Activated CD8-positive, alpha-beta memory T cell treated with anti-CD3 and anti-CD28 coated beads, Interleukin-2, amount 50 U/mL, for 24 hours (primary cell): ENCODE measurements at regions not wholly inside any gene's neighbourhood (a gene's known extent, or its start where the extent isn't known, plus 50 kb on each side); places are given as distances from the start of the nearest gene placed in this dataset.
"Not testable (repeated sequence)": the region's sequence is repeated elsewhere in the genome, so short reads cannot be mapped to it uniquely, and the experiment has no call there.

Experiments
- DNase-seq: peaks from one replicate; pipeline ENCODE4 v3.0.0-alpha.2; 2020; ENCODE audit errors: extremely low read depth

DNA sequence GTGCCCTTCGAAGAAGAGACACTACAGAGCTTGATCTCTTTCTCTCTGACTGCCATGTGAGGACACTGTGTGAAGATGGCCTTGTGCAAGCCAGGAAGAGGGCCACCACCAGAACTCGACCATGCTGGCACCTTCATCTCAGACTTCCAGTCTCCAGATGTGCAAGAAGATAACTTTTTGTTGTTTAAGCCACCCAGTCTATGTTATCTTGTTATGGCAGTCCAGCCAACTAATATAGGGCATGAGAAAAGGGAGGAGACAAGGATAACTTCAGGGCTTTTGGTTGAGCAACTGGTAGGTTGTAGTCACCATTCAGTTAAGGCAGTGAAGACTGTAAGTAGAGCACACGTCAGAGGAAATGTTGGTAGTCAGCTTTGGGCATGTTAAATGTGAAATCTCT lies 515.5 kb downstream of the CSNK1G3 start:
- DNase-seq: no peak

DNA sequence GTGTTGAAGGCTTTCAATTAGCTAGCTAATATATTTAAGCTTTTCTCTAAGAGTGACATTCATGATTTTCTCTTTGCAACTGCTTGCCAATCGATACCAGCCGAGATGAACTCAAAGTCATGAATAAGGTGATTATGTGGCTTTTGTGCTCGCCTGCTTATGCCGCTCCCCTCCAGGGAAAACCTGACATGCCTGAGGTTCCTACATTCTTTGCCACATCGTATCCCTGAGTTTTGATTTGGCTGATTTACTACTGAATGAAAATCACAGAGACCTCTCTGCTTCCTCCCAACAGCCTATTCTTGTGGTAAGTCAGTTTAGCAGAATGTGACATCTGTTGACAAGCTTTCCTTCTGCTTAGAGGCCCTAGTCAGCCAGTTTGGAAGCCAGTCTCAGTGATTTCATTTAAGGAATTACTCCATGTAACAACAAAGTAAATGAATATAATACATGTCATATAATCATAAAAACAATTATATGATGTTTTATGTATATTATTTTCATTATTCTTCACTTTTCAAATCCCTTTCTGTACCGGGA lies 513.4 kb downstream of the CSNK1G3 start:
- DNase-seq: no peak

DNA sequence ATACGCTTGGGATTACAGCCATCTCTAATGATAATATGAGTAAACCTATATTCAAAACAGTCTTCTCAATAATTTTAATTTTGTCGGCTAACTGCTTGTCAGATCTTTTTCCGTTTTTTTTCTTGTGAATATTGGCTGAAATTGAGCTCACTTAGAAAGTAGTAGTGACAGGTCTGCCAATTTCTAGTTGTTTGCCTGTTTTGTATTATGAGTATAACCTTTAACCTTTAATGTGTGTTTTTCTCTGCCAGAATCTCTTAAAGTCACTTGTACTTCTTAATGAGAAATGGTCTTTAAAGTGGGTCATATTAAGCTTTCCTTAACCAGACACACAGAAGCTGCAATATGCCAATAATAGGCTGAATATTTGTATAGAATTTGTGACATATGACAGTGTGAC lies 511.0 kb downstream of the CSNK1G3 start:
- no peak for DNase-seq

DNA sequence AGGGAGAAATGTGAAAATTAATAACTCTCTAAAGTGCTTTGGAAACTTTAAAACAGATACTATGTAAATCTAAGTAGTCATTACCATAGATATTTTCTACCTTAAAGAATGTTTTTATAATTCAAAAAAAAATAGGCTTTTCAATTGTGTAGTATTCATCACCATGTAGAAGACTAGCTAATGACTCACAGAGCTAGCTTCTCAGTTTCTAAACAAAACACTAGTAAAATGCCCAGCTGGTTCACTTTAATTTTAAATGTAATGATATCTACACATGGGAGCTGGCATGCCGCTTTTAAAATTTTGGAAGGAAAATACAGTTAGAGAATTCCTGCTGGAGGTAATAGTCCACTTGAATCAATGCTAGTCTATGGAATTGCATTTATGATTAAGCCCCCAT lies 509.8 kb downstream of the CSNK1G3 start:
- no peak for DNase-seq

DNA sequence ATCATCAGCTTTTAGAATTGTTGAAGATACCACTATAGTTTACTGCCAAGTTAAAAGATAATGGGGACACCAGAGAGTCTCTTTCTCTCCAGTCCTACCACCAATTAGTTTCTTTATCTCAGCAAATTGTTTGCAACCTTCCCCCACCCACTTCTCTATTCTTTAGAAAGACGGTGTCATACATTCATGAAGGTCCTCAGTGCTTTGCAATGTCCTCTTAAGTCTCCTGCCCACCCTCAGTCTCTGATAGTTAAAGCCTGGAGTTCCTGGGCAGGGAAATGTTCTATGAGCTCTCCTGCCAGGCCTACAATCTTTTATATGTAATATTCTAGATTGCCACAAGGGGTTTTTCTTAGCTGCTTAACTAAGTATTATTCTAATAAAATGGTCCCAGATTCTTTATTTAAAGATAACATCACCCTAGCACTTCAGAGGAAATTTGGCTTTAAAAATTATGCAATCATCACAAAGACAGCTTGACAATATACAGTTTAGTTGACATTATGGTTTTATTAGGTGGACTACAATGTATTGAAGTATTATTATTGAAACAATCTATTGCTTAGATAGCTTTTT lies 509.2 kb downstream of the CSNK1G3 start:
- no peak for DNase-seq

DNA sequence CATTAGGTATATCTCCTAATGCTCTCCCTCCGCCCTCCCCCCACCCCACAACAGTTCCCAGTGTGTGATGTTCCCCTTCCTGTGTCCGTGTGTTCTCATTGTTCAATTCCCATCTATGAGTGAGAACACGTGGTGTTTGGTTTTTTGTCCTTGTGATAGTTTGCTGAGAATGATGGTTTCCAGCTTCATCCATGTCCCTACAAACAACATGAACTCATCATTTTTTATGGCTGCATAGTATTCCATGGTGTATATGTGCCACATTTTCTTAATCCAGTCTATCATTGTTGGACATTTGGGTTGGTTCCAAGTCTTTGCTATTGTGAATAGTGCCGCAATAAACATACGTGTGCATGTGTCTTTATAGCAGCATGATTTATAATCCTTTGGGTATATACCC lies 505.3 kb downstream of the CSNK1G3 start:
- DNase-seq: not testable (repeated sequence)

DNA sequence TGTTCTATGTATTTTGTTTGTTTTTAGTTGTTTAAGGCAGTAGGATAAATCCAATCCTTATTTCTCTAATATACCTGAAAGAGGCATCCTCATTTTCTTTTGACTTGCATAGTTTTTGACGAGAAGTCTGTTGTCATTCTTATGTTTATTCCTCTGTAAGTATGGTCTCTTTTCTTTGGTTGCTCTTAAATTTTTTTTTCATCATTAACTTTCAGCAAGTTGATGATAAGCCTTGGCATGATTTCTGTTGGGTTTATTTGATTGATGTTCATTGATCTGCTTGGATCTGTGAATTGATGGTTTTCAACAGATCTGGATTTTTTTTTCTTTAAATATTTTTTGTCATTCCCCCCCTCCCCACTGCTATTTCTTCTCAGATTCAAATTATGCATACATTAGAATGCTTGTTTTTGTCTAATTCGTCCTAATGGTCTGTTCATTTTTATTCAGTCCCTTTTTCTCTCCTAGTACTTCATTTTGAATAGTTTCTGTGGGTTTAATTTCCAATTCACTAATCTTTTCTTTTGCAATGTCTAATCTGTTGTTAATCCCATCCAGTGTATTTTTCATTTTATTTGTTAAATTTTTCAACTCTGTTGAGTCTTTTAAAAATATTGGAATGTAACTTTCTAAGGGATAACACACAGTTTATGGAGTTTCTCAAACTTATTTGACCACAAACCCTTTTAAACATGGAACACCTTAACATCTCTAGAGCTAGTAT lies 495.9 kb downstream of the CSNK1G3 start:
- no peak for DNase-seq

DNA sequence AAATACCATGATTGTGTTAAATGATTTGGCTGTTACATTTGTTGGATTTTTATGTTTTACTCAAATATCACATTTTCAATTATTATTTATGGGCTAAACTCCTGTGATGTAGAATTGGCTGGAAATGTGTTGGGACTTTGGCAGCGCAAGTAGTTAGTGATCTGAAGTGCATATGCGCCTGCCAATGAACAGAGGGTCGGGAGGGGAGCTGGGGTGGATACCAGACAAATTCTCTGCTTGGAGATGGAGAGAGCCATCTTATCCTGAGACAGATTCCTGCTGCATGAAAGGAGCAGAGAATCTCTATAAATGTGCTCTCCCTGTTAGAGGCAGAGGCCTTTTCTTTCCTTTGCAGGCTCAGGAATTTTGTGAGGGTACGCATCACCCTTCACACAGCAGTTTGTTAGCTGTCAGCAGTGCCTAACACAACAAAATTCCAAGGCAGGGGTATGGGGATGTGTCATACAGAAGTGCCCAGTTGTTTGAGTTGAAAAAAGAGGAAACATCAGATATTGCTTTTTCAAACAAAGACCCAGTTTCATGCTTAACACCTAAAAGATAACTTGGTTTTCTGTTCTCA lies 489.1 kb downstream of the CSNK1G3 start:
- no peak for DNase-seq

GRCh38 chr5:124000538-124000937 lies 488.6 kb downstream of the CSNK1G3 start:
- DNase-seq: no peak

DNA sequence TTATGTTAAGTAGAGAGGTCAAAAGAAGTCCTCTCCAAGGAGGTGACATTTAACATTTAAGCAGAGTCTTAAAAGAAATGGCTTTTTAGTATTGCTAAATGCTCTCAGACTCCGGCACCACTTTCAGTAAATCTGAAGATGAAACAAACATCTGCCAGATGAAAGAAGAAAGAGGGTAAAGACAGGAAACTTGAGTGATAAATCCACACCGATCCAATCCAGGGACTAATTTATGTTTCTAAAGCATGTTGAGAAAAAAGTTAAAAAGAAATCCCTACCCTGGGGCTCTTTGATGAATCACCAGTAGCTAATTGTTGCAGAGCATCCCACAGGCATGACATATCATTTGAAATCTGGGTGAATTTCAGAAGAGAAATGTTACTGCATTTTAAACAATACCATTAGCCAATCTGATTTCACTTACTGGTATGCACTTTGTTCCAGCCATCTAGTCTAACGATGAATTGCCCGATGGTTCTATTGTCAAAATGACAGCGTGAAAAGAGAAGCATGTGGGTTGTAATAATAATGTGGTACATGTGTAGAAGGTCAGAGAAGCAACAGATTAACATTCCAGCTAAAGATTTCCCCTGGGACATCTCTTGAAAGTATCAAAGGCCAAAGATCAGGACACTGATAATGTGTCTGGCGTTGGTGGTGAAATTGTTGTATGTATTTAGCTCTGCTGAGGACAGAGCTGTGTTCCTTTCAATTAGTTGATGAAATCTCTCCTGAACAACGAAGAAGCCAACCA lies 485.7 kb downstream of the CSNK1G3 start:
- DNase-seq: no peak

DNA sequence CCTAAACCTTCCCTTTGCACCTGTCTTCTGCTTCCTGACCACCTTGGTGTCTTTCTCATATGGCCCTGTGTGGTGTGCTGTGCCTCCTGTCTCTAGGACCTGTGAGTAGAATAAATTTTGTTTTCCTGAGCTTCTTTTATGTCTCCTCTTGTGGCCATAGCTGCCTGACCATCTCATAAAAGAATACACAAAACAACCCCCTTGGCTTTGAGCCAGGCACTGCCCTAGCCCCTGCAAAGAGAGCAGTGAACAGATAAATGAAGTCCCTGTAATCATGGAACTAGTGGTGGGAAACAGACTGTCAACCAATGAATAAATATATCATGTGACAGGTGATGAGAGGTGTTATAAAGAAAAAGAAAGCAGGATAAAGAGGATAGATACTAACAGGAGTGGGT lies 485.1 kb downstream of the CSNK1G3 start:
- no peak for DNase-seq

GRCh38 chr5:123992641-123993040 lies 480.7 kb downstream of the CSNK1G3 start:
- no peak for DNase-seq

DNA sequence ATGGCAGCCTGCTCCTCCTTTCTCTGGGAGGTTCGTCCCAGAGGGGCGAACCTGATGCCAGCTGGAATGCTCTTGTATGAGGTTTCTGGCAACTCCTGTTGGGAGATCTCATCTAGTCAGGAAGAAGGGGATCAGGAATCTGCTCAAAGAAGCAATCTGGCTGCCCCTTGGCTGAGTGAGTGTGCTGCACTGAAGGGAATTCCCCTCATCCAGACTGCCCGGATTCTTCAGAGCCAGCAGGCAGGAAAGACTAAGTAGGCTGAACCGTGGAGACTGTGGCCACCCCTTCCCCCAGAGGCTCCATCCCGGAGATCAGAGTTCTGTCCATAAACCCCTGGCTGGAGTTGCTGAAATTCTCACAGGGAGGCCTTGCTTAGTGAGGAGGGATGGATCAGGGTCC lies 476.0 kb downstream of the CSNK1G3 start:
- DNase-seq: no peak

DNA sequence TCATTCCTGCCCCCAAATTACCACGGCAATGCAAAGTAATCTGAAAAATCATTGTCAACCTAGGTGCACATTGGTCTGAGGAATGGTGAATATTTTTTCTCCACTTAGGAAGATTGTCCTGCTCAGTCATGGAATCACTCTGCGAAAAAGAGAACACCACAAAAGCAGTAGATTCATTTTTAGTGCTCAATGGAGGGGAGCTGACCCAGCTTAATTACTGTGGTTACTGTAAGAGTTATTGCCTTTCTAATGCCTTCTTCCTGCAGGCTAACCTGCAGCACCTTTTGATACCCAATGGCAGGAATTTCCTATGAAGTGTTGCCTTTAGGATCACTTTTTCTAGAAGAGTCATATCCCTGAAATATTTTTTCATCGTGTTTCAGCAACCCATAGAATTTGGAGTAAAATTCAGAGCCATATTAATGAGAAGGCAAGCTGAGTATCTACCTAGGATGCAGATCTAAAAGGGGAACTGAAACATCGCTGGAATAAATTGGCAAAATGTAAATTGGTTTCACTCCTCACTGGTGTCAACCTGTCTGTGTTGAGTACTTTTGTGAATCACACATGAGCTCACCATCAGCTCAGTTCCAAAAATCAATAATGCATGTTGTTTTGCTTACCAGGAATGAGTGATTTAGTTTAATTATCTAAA lies 464.5 kb downstream of the CSNK1G3 start:
- DNase-seq: no peak

DNA sequence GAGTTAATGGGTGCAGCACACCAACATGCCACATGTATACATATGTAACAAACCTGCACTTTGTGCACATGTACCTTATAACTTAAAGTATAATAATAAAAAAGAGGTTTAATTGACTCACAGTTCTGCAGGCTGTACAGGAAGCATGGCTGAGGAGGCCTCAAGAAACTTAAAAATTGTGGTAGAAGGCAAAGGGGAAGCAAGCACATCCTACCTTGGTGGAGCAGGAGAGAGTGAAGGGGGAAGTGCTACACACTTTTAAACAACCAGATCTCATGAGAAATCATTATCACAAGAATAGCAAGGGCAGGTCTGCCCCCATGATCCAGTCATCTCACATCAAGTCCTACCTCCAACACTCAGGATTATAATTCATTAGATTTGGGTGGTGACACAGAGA lies 463.5 kb downstream of the CSNK1G3 start:
- not testable (repeated sequence) for DNase-seq

GRCh38 chr5:123966781-123967180 lies 454.8 kb downstream of the CSNK1G3 start:
- DNase-seq: no peak

- no peak for DNase-seq
Measured at GRCh38 chr5:123965626-123966025, 453.6 kb downstream of the CSNK1G3 start.

DNA sequence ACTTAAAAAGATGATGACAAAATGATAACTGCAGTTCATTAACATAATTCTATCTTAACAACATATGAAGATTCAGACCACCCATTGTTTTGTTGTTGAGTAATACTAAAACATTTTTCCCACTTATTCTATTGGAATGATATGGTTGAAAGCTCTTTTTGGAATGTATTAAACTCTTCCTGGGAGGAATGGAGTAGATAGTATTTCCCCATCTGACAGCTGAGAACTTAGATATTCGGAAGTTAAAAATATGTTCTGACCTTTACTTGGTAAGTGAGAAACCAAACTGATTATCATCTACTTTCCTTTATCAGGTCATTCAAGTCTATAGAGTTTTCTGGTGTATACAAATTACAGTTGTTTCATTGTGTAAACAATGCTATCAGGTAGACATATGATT lies 452.9 kb downstream of the CSNK1G3 start:
- no peak for DNase-seq

DNA sequence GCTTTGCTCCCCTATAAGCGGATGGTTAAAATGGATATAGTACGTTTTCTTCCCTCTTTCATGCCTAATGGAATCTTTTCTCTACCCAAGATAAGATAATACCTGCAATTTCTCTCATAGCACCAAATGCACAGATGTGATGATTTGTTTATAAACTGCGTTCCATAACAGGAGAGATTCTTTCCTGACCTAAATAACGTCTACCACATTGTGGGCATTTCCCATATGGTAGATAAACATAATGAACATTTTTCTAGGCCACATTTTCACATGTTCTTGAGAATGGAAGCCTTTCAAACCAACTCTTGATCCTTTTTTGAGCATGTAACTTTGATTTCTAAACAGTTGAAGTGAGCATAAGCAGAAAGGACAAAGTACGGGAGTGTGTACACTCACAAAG lies 448.5 kb downstream of the CSNK1G3 start:
- DNase-seq: no peak

GRCh38 chr5:123951582-123951977 lies 439.6 kb downstream of the CSNK1G3 start:
- no peak for DNase-seq

DNA sequence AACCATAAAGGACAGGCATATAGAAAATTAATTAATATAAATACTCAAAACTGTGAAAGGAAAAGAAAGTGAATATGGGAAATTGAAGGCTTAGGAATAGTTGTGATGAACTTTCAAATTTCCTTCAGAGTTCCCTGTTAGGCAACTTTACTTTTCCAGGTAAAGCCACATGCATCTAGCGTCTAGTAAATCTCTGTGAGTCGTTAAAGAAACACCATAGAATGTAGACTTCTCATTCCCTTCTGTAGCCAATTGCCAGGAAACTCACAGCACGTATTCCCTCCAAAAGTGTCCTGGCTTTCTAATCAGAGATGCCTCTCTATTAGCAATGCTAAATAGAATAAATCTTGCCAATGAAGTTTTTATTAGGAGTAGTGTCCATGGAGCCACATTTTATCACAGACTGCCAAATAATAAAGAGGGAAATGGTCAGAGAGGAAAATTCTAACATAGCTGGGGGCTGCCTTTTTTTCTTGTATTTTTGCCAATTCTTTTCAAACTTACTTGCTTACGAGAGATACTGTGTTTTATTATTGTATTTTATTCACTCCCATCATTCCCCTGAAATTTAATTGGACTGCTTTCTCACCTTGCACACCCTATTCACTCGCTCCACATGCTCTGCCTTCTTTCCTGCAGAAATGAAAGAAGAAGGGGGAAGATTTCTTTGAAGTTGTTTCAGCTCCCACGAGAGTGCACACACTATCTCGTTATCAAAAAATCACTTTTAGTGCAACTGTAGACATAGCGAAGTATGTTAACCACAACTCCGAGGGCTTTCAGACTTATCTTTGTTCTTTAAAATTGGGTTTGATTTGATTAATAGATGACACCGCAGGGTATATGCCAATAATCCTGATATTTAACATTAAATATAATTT lies 439.0 kb downstream of the CSNK1G3 start:
- no peak for DNase-seq
